NCI-H1436 treated with DMSO at 0.1 percent for 48 hours (cell line): ENCODE measurements at regions not wholly inside any gene's neighbourhood (a gene's known extent, or its start where the extent isn't known, plus 50 kb on each side); places are given as distances from the start of the nearest gene placed in this dataset.

Experiments used
- DNase-seq: peaks from one replicate; lab custom pipeline; 2025; lab: John Stamatoyannopoulos, UW

- no peak for DNase-seq
Observed at GRCh38 chr2:153005071-153005730, 286.8 kb downstream of the ARL6IP6 start.

GRCh38 chr2:153004627-153005026 lies 286.2 kb downstream of the ARL6IP6 start:
- no peak for DNase-seq

- no peak for DNase-seq
Observed at GRCh38 chr2:152974146-152974545, 255.7 kb downstream of the ARL6IP6 start.

- DNase-seq = no peak
Observed at GRCh38 chr2:152971685-152972084, 253.3 kb downstream of the ARL6IP6 start.

GRCh38 chr2:152962446-152962845 lies 244.0 kb downstream of the ARL6IP6 start:
- no peak for DNase-seq

- DNase-seq = no peak
Observed at GRCh38 chr2:152961351-152961750, 242.9 kb downstream of the ARL6IP6 start.

- DNase-seq = no peak
Observed at GRCh38 chr2:152950126-152950525, 231.7 kb downstream of the ARL6IP6 start.

- DNase-seq = no peak
Observed at GRCh38 chr2:152944099-152944498, 225.7 kb downstream of the ARL6IP6 start.

GRCh38 chr2:152942940-152943440 lies 224.6 kb downstream of the ARL6IP6 start:
- no peak for DNase-seq

GRCh38 chr2:152930501-152930900 lies 212.1 kb downstream of the ARL6IP6 start:
- no peak for DNase-seq

- DNase-seq = no peak
Observed at GRCh38 chr2:152929628-152930027, 211.2 kb downstream of the ARL6IP6 start.

GRCh38 chr2:152925547-152926448 lies 207.4 kb downstream of the ARL6IP6 start:
- DNase-seq = peak; percentile 21

GRCh38 chr2:152924722-152925121 lies 206.3 kb downstream of the ARL6IP6 start:
- DNase-seq = no peak

GRCh38 chr2:152924219-152924618 lies 205.8 kb downstream of the ARL6IP6 start:
- DNase-seq = no peak

GRCh38 chr2:152920846-152921245 lies 202.4 kb downstream of the ARL6IP6 start:
- no peak for DNase-seq

- DNase-seq = no peak
Observed at GRCh38 chr2:152910970-152911369, 192.6 kb downstream of the ARL6IP6 start.

GRCh38 chr2:152907046-152907445 lies 188.6 kb downstream of the ARL6IP6 start:
- no peak for DNase-seq

GRCh38 chr2:152894051-152894450 lies 175.6 kb downstream of the ARL6IP6 start:
- DNase-seq = peak; percentile 77

GRCh38 chr2:152890736-152891135 lies 172.3 kb downstream of the ARL6IP6 start:
- peak; percentile 31 for DNase-seq

- DNase-seq = no peak
Observed at GRCh38 chr2:152883951-152884487, 165.6 kb downstream of the ARL6IP6 start.

- DNase-seq = no peak
Observed at GRCh38 chr2:152881527-152881926, 163.1 kb downstream of the ARL6IP6 start.

GRCh38 chr2:152879275-152879674 lies 160.9 kb downstream of the ARL6IP6 start:
- DNase-seq = no peak
